GM19099 (cell line): ENCODE measurements at regions not wholly inside any gene's neighbourhood (a gene's known extent, or its start where the extent isn't known, plus 50 kb on each side); places are given as distances from the start of the nearest gene placed in this dataset.

ENCODE experiments used
- POLR2A ChIP-seq: IDR thresholded peaks from 3 replicates; pipeline ENCODE4 v1.6.1; 2011; ENCODE audit warnings: low read depth; ENCODE audit not compliant: insufficient read length; ENCODE audit errors: extremely low read depth

- TF ChIP-seq POLR2A, result no peak
Observed at GRCh38 chr16:86151239-86151851, 252.4 kb downstream of the IRF8 start.

GRCh38 chr16:86156155-86156554, 257.2 kb downstream of the IRF8 start:
- no peak for TF ChIP-seq POLR2A

GRCh38 chr16:86157616-86158247, 258.8 kb downstream of the IRF8 start:
- no peak for TF ChIP-seq POLR2A

- TF ChIP-seq POLR2A, result no peak
Observed at GRCh38 chr16:86158688-86159360, 259.9 kb downstream of the IRF8 start.

GRCh38 chr16:86165479-86165878, 266.5 kb downstream of the IRF8 start:
- TF ChIP-seq POLR2A, result no peak

GRCh38 chr16:86166414-86166813, 267.5 kb downstream of the IRF8 start:
- TF ChIP-seq POLR2A, result no peak

- no peak for TF ChIP-seq POLR2A
Observed at GRCh38 chr16:86167061-86167460, 268.1 kb downstream of the IRF8 start.

GRCh38 chr16:86170720-86171119, 271.8 kb downstream of the IRF8 start:
- no peak for TF ChIP-seq POLR2A

- TF ChIP-seq POLR2A, result no peak
Observed at GRCh38 chr16:86171329-86171728, 272.4 kb downstream of the IRF8 start.

GRCh38 chr16:86175816-86176215, 276.9 kb downstream of the IRF8 start:
- TF ChIP-seq POLR2A, result no peak

- no peak for TF ChIP-seq POLR2A
Observed at GRCh38 chr16:86176462-86176861, 277.5 kb downstream of the IRF8 start.

GRCh38 chr16:86180244-86180643, 281.3 kb downstream of the IRF8 start:
- TF ChIP-seq POLR2A, result no peak

GRCh38 chr16:86180780-86181179, 281.8 kb downstream of the IRF8 start:
- TF ChIP-seq POLR2A, result no peak

- no peak for TF ChIP-seq POLR2A
Observed at GRCh38 chr16:86181526-86181925, 282.6 kb downstream of the IRF8 start.

- TF ChIP-seq POLR2A, result no peak
Observed at GRCh38 chr16:86184185-86184584, 285.2 kb downstream of the IRF8 start.

GRCh38 chr16:86185089-86185488, 286.1 kb downstream of the IRF8 start:
- no peak for TF ChIP-seq POLR2A
